HUES48 (cell line): ENCODE measurements at regions not wholly inside any gene's neighbourhood (a gene's known extent, or its start where the extent isn't known, plus 50 kb on each side); places are given as distances from the start of the nearest gene placed in this dataset.

Source experiments
- H3K27ac ChIP-seq: one replicate; pipeline ENCODE4 v1.7.0; 2013; ENCODE audit warnings: low read depth, low read length, inconsistent platforms
- H3K27me3 ChIP-seq: 2 replicates; pipeline ENCODE4 v1.6.1; 2013; ENCODE audit warnings: mild to moderate bottlenecking, low read length; ENCODE audit not compliant: control insufficient read depth, insufficient read depth
- H3K36me3 ChIP-seq: 2 replicates; pipeline ENCODE4 v1.6.1; 2013; ENCODE audit warnings: low read length; ENCODE audit not compliant: control insufficient read depth, insufficient read depth
- H3K4me1 ChIP-seq: 2 replicates; pipeline ENCODE4 v1.6.1; 2013; ENCODE audit warnings: mild to moderate bottlenecking, low read length; ENCODE audit not compliant: control insufficient read depth, insufficient read depth
- H3K4me3 ChIP-seq: 2 replicates; pipeline ENCODE4 v1.5.1; 2013; ENCODE audit warnings: mild to moderate bottlenecking, low read depth, low read length
- H3K9ac ChIP-seq: 2 replicates; pipeline ENCODE4 v1.6.1; 2013; ENCODE audit warnings: mild to moderate bottlenecking, low read depth, low read length, moderate library complexity
- H3K9me3 ChIP-seq: 2 replicates; pipeline ENCODE4 v1.6.1; 2013; ENCODE audit warnings: low read length; ENCODE audit not compliant: control insufficient read depth, insufficient read depth

DNA sequence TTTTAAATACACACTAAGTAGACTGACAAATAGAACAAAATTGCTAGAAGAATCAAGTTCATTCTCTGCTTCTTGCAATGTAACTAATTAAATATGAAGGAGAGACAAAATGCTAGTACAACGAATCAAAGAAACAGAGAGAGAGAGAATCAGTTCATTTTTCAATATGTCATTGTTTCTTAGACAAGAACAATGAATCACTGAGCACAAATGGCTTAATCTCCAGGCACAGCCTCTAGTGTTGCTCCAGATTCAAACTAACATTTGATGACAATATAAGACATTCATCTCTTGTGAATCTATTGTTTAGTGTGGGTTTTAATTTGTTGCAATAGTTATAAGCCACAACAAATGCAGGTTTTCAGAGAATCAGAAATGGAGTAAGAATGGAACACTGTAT, 357.4 kb upstream of the TMEM229A start:
- Histone ChIP-seq H3K36me3 (no peaks in the 10 kb centered on the region), H3K4me3 (no peak overlapping the region), H3K4me1 (no peaks in the 10 kb centered on the region), H3K27ac (no peak overlapping the region), H3K9ac (no peak overlapping the region), H3K27me3 (no peaks in the 10 kb centered on the region), H3K9me3 (no peaks in the 10 kb centered on the region)

GRCh38 chr7:124388751-124389150, 355.9 kb upstream of the TMEM229A start:
- H3K4me3 ChIP-seq = no peak overlapping the region
- H3K36me3 ChIP-seq = no peaks in the 10 kb centered on the region
- H3K4me1 ChIP-seq = no peaks in the 10 kb centered on the region
- no peaks in the 10 kb centered on the region for H3K27me3 ChIP-seq
- no peak overlapping the region for H3K9ac ChIP-seq
- H3K27ac ChIP-seq = no peak overlapping the region
- no peaks in the 10 kb centered on the region for H3K9me3 ChIP-seq

GRCh38 chr7:124387056-124387455, 354.2 kb upstream of the TMEM229A start:
- H3K4me1 ChIP-seq = no peaks in the 10 kb centered on the region
- H3K27me3 ChIP-seq = no peaks in the 10 kb centered on the region
- no peak overlapping the region for H3K9ac ChIP-seq
- no peak overlapping the region for H3K27ac ChIP-seq
- H3K36me3 ChIP-seq = no peaks in the 10 kb centered on the region
- no peaks in the 10 kb centered on the region for H3K9me3 ChIP-seq
- H3K4me3 ChIP-seq = no peak overlapping the region

GRCh38 chr7:124379296-124379695, 346.4 kb upstream of the TMEM229A start:
- no peak overlapping the region for H3K4me3 ChIP-seq
- no peaks in the 10 kb centered on the region for H3K36me3 ChIP-seq
- no peaks in the 10 kb centered on the region for H3K9me3 ChIP-seq
- H3K27me3 ChIP-seq = no peaks in the 10 kb centered on the region
- H3K4me1 ChIP-seq = no peaks in the 10 kb centered on the region
- H3K9ac ChIP-seq = no peak overlapping the region
- no peak overlapping the region for H3K27ac ChIP-seq

DNA sequence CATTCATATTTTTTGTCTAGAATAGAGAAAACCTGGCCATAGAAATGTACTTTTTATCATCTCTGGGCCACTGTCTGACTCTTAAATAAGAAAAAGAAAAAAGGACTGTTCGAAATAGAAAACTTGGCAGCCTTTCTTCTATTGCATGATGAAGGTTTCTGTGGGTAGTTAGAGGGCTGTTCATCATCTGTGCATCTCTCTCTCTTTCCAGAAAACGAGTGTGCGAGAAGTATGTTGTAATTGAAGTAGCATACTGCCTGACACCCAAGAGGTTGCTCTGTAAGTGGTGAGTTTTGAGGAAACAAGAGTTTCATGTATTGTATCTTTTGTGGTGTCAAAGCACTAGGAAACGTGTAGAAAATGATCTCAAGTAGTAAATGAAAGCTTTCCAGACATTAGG, 343.2 kb upstream of the TMEM229A start:
- H3K27me3 ChIP-seq = no peaks in the 10 kb centered on the region
- no peak overlapping the region for H3K27ac ChIP-seq
- no peaks in the 10 kb centered on the region for H3K36me3 ChIP-seq
- H3K4me1 ChIP-seq = no peaks in the 10 kb centered on the region
- no peaks in the 10 kb centered on the region for H3K9me3 ChIP-seq
- no peak overlapping the region for H3K9ac ChIP-seq
- H3K4me3 ChIP-seq = no peak overlapping the region

DNA sequence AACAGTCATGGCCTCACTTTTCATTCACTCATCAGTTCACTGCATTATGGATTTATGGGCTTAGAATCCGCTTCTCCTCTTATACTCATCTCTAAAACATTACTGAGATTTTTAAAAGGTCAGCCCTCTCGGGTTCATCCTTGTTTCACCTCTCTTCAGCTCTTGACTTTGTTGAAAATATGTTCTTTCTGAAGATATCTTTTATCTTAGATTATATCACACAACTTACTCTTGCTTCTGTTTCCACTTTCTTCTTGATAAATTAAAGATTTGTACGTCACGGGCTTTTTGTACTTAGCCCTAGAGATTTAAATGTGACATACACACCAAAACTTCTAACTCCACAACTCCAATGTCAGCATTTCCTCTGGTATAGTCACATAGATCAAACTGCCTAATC, 342.5 kb upstream of the TMEM229A start:
- H3K36me3 ChIP-seq = no peaks in the 10 kb centered on the region
- H3K27ac ChIP-seq = no peak overlapping the region
- H3K9ac ChIP-seq = no peak overlapping the region
- H3K9me3 ChIP-seq = no peaks in the 10 kb centered on the region
- H3K4me3 ChIP-seq = no peak overlapping the region
- no peaks in the 10 kb centered on the region for H3K27me3 ChIP-seq
- H3K4me1 ChIP-seq = no peaks in the 10 kb centered on the region

GRCh38 chr7:124369310-124369709, 336.4 kb upstream of the TMEM229A start:
- no peak overlapping the region for H3K4me3 ChIP-seq
- no peak overlapping the region for H3K9ac ChIP-seq
- H3K27ac ChIP-seq = no peak overlapping the region
- H3K27me3 ChIP-seq = no peaks in the 10 kb centered on the region
- no peaks in the 10 kb centered on the region for H3K36me3 ChIP-seq
- H3K9me3 ChIP-seq = no peaks in the 10 kb centered on the region
- no peaks in the 10 kb centered on the region for H3K4me1 ChIP-seq

DNA sequence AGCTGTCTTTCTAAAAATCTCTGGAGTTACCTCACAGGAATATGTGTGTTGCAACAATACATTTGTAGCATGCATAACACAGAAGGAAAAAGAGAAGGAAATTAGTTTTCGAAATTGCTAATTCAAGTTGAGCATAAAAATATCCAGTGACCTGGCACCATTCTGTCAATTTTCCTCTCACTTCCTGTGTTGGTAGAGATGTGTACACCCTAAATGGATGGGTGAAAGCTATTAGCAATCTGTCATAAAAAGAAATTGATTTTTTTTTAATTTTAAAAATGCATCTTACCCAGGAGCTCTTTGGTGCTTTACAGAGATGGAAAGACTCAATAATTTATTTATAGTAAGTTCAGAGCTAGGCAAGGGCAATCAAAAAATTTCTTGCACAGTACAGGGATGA, 333.3 kb upstream of the TMEM229A start:
- H3K9ac ChIP-seq = no peak overlapping the region
- no peak overlapping the region for H3K4me3 ChIP-seq
- H3K4me1 ChIP-seq = no peaks in the 10 kb centered on the region
- H3K9me3 ChIP-seq = no peaks in the 10 kb centered on the region
- no peaks in the 10 kb centered on the region for H3K36me3 ChIP-seq
- H3K27me3 ChIP-seq = no peaks in the 10 kb centered on the region
- H3K27ac ChIP-seq = no peak overlapping the region

DNA sequence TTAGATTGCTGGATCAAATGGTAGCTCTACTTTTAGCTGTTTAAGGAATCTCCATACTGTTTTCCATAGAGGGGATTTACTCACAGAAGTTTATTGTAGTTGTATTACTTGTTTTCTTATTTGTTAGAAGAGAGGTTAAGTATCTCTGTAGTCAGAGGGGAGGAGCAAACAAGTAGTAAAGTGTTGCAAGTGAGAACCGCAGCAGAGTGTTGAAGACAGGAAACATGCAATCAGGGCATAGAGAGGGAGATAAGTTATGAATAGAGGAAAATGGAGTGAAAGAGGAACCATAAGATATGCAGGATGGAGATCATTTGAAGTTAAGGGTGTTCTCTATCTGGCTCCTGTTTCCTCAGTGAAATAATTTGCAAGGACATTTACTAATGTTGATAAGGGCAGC, 331.4 kb upstream of the TMEM229A start:
- Histone ChIP-seq H3K4me1 (no peaks in the 10 kb centered on the region), H3K9me3 (no peaks in the 10 kb centered on the region), H3K4me3 (no peak overlapping the region), H3K36me3 (no peaks in the 10 kb centered on the region), H3K27ac (no peak overlapping the region), H3K27me3 (no peaks in the 10 kb centered on the region), H3K9ac (no peak overlapping the region)

DNA sequence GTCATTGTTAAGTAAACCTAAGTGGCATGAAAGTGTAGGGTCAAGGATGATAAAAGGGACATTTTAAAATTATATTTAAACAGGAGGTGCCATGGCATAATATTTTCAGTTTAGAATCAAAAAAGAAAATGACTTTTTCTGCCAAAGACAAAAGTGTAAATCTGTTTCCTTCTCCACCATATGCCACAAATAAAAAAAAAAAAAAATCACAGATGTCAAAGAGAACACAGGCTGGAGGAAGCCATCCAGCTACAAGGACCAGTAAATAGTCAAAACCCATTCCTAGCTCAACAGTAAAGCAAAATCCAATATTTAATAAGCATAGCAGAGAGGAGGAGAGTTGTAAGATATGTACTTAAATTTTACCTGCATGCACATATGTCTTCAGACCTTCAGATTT, 321.3 kb upstream of the TMEM229A start:
- H3K27me3 ChIP-seq = no peaks in the 10 kb centered on the region
- H3K9ac ChIP-seq = no peak overlapping the region
- H3K4me3 ChIP-seq = no peak overlapping the region
- H3K9me3 ChIP-seq = no peaks in the 10 kb centered on the region
- no peaks in the 10 kb centered on the region for H3K36me3 ChIP-seq
- H3K27ac ChIP-seq = no peak overlapping the region
- no peaks in the 10 kb centered on the region for H3K4me1 ChIP-seq

- H3K9me3 ChIP-seq = no peaks in the 10 kb centered on the region
- no peak overlapping the region for H3K4me3 ChIP-seq
Observed at GRCh38 chr7:124351950-124352349, 319.1 kb upstream of the TMEM229A start.

GRCh38 chr7:124349443-124349842, 316.6 kb upstream of the TMEM229A start:
- no peaks in the 10 kb centered on the region for H3K9me3 ChIP-seq
- no peak overlapping the region for H3K27ac ChIP-seq
- no peak overlapping the region for H3K4me3 ChIP-seq
- H3K4me1 ChIP-seq = no peaks in the 10 kb centered on the region
- H3K27me3 ChIP-seq = no peaks in the 10 kb centered on the region
- H3K9ac ChIP-seq = no peak overlapping the region
- no peaks in the 10 kb centered on the region for H3K36me3 ChIP-seq

More at GRCh38 chr7:124351950-124352349, 319.1 kb upstream of the TMEM229A start:
- H3K4me1 ChIP-seq = no peaks in the 10 kb centered on the region
- H3K27ac ChIP-seq = no peak overlapping the region
- H3K27me3 ChIP-seq = no peaks in the 10 kb centered on the region
- no peaks in the 10 kb centered on the region for H3K36me3 ChIP-seq
- no peak overlapping the region for H3K9ac ChIP-seq
